Suppressor macrophage (primary cell): ENCODE measurements at regions not wholly inside any gene's neighbourhood (a gene's known extent, or its start where the extent isn't known, plus 50 kb on each side); places are given as distances from the start of the nearest gene placed in this dataset.

Experiments
- DNase-seq, 4 experiments: peaks; one replicate each; pipeline ENCODE4 v3.0.0-alpha.2; 2020 to 2022

- DNase-seq = no peak
Observed at GRCh38 chr6:145345094-145345493, 390.2 kb downstream of the EPM2A start.

DNA sequence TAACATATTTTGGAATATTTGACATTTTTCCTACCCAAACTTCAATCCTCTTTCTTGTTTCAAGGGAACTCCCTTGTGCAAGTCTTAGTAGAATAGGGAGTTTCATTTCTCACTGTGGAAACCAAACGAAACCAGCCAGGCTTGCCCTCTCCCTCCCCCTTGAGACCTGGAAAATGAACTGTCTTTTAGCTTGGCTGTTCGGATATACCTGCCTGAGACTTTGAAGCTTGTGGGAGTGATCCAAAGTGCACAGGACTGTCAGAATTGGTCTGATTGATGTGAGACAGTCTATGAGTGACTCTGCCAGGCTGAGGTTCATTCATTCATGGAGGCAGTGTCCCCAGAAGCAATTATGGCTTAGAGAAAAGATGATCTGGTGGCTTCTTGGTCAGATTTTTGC is 388.1 kb downstream of the EPM2A start:
- no peak for DNase-seq

DNA sequence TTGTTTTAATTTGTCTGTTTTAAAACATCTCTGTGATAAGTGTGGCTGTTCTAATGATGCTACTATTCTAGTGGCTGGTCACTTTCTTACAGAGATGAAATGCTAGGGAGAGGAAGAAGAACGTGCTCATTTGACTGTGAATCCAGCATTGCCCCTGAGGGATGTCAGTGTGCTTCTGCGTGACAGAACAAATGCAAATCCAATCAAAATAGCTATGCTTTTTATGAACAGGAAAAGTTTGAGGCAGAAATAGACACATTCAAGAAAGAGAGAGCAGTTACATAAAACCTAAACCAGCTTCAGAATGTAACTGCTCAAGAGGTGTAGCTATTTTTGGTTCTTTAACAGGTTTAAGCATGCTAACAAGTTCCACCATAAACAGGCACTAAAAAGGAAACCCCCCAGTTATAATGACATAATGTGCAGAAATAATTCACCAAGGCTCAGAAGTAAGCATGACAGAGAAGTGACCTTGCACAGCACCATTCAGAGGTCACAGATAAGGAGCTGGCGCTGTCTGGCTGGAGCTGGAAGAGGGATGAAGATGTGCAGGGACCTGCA is 385.3 kb downstream of the EPM2A start:
- DNase-seq = no peak

GRCh38 chr6:145350928-145351327 is 384.4 kb downstream of the EPM2A start:
- no peak for DNase-seq

- no peak for DNase-seq
Observed at GRCh38 chr6:145352382-145353080, 382.8 kb downstream of the EPM2A start.

GRCh38 chr6:145360865-145361264 is 374.5 kb downstream of the EPM2A start:
- DNase-seq = no peak

- DNase-seq = peak in 1 of 4 experiments; percentile 0
Observed at GRCh38 chr6:145367149-145367548, 368.2 kb downstream of the EPM2A start.

- no peak for DNase-seq
Observed at GRCh38 chr6:145368075-145368474, 367.2 kb downstream of the EPM2A start.

DNA sequence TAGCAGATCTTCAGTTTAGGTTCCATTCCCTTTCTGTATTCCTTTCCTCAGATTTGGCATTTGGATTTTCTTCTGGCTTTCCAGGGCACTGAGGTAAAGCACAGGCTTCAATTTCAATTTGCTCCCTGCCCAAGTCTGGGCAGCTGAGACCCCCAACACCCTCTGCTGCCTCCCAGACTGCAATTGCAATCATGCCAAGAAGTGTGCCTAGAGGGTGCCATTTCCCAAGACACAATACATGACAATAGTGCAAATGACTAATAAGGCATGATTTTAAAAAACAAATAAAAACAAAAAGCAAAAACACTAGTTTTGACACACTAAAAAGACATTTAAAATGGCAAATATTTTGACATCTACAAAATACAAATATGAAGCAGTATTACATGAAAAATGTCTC is 364.8 kb downstream of the EPM2A start:
- DNase-seq = no peak

GRCh38 chr6:145372671-145373151 is 362.6 kb downstream of the EPM2A start:
- no peak for DNase-seq

DNA sequence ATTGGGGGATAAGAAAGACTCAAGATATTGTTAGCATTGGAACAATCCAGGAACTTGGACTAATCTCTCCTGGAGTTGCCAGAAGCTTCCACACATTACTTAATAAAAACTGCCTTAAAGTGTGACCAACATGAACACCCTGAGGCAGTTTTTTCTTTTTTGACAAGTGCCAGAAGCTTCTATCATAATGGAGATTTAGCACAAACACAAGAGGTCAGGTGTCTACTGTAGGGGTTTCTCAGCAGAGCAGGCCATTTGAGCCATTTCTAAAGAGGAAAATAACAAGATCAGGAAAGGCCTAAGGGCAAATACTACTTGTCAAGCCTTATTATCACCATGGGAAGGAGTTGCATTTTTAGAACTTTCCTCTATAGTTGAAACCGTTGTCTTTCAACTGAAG is 361.5 kb downstream of the EPM2A start:
- DNase-seq = no peak

GRCh38 chr6:145374570-145374969 is 360.8 kb downstream of the EPM2A start:
- DNase-seq = no peak

- DNase-seq = no peak
Observed at GRCh38 chr6:145375502-145375901, 359.8 kb downstream of the EPM2A start.

GRCh38 chr6:145380186-145380585 is 355.1 kb downstream of the EPM2A start:
- DNase-seq = no peak

DNA sequence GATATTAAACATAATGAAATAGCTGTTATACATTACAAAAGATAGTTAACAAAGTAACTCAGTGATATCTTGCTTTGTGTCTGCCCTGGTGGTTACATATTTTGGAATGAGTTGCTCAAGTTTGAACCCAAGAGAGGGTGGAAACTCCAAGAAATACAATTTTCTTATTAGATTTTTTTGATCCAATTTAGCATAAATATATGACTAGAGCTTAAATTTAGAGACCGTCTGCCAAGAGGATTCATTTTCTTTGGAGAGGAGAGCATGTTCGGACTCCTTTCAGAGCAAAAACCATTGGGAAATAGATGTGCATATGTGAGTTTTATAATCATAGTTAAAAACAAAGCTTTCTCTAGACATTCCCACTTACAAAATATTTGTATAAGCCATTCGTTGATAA is 353.4 kb downstream of the EPM2A start:
- DNase-seq = no peak

- DNase-seq = no peak
Observed at GRCh38 chr6:145383428-145383827, 351.9 kb downstream of the EPM2A start.

DNA sequence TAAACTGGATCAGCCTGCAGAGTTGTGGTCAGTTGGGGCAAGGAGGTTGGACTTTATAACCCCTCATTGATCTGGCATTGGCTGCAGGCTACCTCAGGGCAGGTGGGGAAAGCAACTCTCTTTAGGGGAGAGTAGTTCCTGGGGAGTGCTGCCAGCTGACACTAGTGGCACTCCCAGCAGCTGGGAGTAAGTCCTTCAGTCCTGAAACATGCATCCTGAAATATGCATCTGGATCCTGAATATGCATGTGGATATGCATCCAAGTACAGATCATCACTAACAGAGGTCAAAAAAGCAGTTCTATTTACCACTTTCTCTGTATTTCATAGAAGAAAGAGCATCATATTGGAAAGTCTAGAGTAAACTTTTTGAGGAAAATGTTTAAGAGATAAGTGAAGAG is 350.8 kb downstream of the EPM2A start:
- DNase-seq = no peak

GRCh38 chr6:145396499-145396898 is 338.8 kb downstream of the EPM2A start:
- DNase-seq = no peak

- no peak for DNase-seq
Observed at GRCh38 chr6:145400508-145400907, 334.8 kb downstream of the EPM2A start.

GRCh38 chr6:145405006-145405551 is 330.2 kb downstream of the EPM2A start:
- no peak for DNase-seq

GRCh38 chr6:145406783-145407182 is 328.5 kb downstream of the EPM2A start:
- no peak for DNase-seq

DNA sequence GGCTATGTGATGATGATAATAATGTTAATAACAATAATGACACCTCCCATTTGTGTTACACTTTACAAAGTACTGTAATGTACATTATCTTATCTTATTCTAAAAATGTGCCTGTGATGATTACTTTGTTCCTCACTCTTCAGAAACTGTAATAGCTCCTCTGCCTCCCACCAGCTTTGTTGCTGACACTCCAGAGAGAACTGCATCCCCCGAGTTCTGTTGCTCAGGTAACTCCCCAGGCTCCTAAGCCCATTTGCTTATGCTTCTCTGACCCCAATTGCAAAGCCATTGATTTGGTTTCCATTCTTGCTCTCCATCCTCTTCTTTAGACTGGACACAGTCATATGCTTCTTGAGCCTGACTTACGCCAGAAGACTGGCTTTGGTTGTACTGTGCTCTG is 319.7 kb downstream of the EPM2A start:
- no peak for DNase-seq

DNA sequence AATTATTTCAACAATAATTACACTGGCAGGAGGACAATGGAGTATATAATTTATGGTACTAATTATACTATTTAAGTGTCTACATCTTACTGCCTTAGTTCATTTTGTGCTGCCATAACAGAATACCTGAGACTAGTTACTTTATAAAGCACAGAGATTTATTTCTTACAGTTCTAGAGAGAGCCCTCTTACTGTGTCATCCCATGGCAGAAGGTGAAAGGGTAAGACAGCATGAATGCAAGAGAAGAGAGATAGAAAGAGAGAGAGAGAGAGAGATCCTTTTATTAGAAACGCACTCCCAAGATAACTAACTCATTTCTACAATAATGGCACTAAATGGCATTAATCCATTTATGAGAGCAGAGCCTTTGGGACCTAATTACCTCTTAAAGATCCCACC is 314.7 kb downstream of the EPM2A start:
- DNase-seq = no peak

DNA sequence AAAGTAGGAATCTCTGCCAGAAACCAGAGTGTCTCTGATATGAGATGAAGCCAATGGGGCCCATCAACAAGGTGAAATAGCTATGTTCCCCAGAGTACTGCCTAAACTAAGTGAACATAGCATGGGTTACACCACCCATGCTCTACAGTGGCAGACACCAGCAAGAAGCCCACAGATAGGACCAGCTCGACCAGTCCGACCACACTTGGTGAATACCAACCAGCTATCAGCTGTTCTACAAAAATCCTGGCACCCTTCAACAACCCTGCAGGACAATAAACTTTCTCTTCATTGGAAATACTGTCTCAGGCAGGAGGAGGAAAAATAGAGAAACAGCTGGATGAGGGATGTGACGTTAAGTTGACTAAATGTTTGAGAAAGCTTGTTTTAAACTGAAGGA is 311.4 kb downstream of the EPM2A start:
- DNase-seq = no peak
